GM12873 (cell line): ENCODE measurements at regions not wholly inside any gene's neighbourhood (a gene's known extent, or its start where the extent isn't known, plus 50 kb on each side); places are given as distances from the start of the nearest gene placed in this dataset.

Experiments used
- TF ChIP-seq, protein P1 (sequence below): IDR thresholded peaks from 2 replicates; pipeline ENCODE4 v1.5.1; 2012; ENCODE audit warnings: low read depth, mild to moderate bottlenecking, moderate library complexity, low read length, control low read depth; ENCODE audit not compliant: insufficient read depth; ENCODE audit errors: missing control alignments

- TF ChIP-seq, protein P1, sequence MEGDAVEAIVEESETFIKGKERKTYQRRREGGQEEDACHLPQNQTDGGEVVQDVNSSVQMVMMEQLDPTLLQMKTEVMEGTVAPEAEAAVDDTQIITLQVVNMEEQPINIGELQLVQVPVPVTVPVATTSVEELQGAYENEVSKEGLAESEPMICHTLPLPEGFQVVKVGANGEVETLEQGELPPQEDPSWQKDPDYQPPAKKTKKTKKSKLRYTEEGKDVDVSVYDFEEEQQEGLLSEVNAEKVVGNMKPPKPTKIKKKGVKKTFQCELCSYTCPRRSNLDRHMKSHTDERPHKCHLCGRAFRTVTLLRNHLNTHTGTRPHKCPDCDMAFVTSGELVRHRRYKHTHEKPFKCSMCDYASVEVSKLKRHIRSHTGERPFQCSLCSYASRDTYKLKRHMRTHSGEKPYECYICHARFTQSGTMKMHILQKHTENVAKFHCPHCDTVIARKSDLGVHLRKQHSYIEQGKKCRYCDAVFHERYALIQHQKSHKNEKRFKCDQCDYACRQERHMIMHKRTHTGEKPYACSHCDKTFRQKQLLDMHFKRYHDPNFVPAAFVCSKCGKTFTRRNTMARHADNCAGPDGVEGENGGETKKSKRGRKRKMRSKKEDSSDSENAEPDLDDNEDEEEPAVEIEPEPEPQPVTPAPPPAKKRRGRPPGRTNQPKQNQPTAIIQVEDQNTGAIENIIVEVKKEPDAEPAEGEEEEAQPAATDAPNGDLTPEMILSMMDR: no peak
Measured at GRCh38 chr17:72439893-72440502, 319.2 kb downstream of the SOX9 start.

- TF ChIP-seq, protein P1: no peak
Measured at GRCh38 chr17:72440961-72441360, 320.1 kb downstream of the SOX9 start.

DNA sequence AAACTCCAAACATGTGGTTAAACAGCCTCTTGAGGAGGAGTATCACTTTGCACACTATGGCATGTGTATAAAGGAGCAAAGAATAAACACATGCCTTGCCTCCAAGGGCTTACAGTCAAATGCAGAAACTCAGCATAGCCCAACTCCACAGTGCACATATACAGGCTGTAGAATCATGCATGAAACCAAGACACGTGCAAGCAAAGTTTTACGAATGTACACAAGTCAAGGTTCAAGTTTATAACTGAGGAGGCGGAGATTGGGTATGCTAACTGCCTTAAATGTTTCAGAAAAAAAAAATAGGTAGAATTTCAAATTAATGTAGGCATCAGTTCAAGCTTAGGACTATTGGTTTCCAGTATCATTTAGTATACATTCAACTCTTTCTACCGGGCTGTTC, 321.1 kb downstream of the SOX9 start:
- TF ChIP-seq, protein P1: no peak

DNA sequence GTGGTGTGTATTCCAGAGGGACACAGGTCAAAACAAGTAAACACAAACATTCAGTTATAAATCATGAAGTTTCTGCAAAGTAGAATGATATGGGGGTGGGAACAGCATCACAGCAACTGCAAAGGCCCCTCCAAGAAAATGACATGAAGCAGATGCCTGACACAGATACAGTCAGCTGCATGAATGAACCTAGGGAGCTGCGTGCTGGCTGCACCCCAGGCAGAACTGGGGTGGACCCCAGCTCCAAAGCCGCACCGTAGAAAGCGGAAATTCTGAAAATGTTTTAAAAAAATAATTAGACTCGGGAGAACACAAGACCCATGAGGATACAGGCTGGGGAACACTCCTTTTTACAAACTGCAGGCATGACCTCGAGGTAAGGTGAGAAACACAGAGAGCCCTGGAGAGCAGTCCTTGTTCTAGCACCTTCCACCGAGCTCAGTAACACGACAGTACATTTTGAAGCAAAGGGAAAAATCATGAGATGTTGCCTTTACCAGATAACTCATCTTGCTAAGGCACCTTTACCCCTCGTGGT, 323.8 kb downstream of the SOX9 start:
- TF ChIP-seq, protein P1: no peak

GRCh38 chr17:72445055-72445991, 324.5 kb downstream of the SOX9 start:
- TF ChIP-seq, protein P1: no peak

- TF ChIP-seq, protein P1: no peak
Measured at GRCh38 chr17:72446118-72446517, 325.3 kb downstream of the SOX9 start.
